GM18498 (cell line): ENCODE measurements at regions not wholly inside any gene's neighbourhood (a gene's known extent, or its start where the extent isn't known, plus 50 kb on each side); places are given as distances from the start of the nearest gene placed in this dataset.

Source experiments
- ATAC-seq: cut with Tn5 transposase; IDR thresholded peaks from one replicate; pipeline ENCODE4 v1.9.1; 2021; ENCODE audit warnings: mild to moderate bottlenecking, moderate library complexity; ENCODE audit not compliant: unreplicated experiment

DNA sequence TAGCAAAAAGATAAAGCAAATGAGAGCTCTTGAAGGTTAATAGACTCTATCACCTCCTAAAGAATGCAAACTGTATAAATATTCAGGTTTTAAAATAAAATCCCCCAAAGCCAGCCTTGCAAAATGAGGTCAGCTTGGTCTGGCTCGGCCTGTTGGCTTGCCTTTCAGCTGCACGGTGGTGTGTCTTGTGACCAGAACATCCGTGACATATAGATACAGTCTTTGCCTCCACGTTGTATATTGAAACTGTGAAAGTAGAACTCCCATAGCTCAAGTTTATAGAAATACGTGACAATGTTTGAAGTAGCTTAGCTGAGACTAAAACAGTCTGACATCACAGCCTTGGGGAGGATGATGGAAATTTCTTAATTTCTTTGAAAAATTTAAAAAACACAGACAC is 236.6 kb upstream of the MYOCD start:
- no peak for ATAC-seq

GRCh38 chr17:12431188-12431587 is 234.5 kb upstream of the MYOCD start:
- ATAC-seq: peak; percentile 88

DNA sequence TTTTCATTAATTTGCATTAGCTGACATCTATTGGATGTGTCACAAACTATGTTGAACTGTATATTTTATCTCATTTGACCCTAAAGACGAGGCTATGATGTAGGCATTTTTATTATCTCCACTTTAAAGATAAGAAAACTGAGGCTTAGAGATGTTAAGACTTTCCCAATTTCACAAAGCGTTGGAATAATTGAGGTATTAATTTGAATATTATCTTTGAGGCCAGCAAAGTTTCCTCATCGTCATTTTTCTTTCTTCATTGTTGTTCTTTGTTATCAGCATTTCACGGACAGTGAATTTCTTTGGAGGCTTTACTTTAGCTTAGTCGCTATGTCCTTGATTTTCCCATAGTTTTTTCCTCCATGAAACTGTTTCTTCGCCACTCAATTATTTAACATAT is 227.5 kb upstream of the MYOCD start:
- no peak for ATAC-seq

- no peak for ATAC-seq
Measured at GRCh38 chr17:12438813-12439586, 226.7 kb upstream of the MYOCD start.

GRCh38 chr17:12445331-12445730 is 220.4 kb upstream of the MYOCD start:
- no peak for ATAC-seq

- ATAC-seq: no peak
Measured at GRCh38 chr17:12457493-12457892, 208.2 kb upstream of the MYOCD start.

DNA sequence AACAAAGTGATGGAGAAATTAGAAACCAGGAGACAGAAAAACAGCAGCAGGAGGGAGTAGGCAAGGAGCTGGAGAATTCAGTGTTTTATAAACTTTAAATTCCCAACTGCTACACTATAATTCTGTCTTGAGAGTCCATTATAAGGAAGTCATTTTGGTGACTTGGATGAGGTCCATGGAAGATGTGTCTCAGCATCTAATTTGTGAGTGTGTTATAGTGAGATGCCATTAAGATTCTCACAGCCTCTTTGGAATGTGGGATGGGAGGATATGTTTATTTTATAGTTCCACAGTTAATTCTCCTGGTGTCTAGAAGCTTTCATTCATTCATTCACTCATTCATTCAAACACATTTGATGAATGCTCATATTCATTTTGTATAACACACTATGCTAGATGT is 206.0 kb upstream of the MYOCD start:
- no peak for ATAC-seq

- ATAC-seq: no peak
Measured at GRCh38 chr17:12463102-12463501, 202.6 kb upstream of the MYOCD start.

- ATAC-seq: no peak
Measured at GRCh38 chr17:12472252-12473173, 193.2 kb upstream of the MYOCD start.

GRCh38 chr17:12478311-12478710 is 187.4 kb upstream of the MYOCD start:
- no peak for ATAC-seq

- no peak for ATAC-seq
Measured at GRCh38 chr17:12485361-12485906, 180.3 kb upstream of the MYOCD start.

- no peak for ATAC-seq
Measured at GRCh38 chr17:12489325-12489724, 176.4 kb upstream of the MYOCD start.

DNA sequence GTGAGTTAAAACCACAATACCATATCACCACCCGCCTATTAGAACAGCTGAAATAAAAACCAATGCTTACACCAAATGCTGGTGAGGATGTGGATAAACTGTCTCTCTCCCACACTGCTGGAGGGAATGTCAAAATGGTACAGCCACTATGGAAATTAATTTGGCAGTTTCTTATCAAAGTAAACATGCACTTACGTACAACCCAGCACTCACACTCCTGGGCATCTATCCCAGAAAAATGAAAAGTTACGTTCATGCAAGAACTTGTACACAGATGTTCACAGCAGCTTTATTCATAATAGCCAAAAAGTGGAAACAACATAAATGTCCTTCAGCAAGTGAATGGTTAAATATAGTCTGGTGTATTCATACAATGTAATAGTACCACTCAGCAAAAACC is 173.2 kb upstream of the MYOCD start:
- ATAC-seq: no peak

GRCh38 chr17:12505866-12506265 is 159.8 kb upstream of the MYOCD start:
- ATAC-seq: no peak

GRCh38 chr17:12507026-12507595 is 158.6 kb upstream of the MYOCD start:
- ATAC-seq: no peak

DNA sequence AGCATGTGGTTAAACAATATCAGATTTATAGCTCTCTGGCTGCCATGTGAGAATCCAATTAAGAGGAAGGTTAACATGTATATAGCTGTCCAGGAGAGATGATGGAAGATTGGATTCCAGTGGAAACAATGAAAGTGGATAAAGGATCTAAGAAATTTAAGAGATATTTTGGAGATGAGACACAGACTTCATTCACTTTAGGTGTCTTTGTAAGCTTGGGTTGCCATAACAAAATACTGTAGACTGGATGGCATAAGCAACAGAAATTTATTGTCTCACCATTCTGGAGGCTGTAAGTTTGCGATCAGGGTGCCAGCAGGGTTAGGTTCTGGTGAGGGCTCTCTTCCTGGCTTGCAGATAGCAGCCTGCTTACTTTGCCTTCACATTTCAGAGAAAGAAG is 155.9 kb upstream of the MYOCD start:
- ATAC-seq: no peak

DNA sequence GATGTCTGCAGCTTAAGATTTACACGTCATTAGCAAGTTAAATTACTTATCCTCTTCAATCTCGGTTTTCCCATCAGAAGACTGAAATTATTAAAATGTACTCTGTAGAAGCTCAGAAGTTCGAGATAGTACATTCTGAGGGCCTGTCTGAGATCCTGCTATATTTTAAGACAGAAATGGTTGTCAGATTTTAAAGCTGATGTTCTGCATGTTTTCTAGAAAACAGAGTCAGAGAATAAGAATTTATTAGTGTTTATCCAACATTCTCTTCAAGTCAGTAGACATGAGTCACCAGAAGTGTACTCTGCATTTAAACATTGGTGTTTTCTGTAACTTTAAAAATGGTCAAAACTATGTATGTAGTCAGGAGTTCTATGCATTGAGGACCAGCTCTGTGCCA is 155.2 kb upstream of the MYOCD start:
- ATAC-seq: no peak

- ATAC-seq: no peak
Measured at GRCh38 chr17:12512694-12513355, 152.9 kb upstream of the MYOCD start.

DNA sequence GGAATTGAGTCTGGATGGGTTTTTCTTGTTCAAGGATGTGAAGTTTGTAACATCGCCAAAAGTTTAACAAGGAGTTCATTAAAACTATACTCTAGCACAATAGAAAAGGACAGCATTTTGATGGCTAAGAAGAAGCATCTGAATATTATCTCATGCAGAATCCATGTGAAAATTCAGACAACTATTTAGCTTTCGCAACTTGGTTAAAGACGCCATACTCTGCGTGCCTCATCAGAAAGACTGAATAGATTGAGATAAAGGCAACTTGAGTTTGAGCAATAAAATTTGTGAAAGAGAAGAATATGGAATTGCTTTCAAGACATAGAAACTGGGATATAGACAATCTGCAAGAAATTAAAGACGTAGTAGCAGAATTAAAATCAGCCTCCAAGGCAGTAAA is 151.1 kb upstream of the MYOCD start:
- ATAC-seq: no peak

DNA sequence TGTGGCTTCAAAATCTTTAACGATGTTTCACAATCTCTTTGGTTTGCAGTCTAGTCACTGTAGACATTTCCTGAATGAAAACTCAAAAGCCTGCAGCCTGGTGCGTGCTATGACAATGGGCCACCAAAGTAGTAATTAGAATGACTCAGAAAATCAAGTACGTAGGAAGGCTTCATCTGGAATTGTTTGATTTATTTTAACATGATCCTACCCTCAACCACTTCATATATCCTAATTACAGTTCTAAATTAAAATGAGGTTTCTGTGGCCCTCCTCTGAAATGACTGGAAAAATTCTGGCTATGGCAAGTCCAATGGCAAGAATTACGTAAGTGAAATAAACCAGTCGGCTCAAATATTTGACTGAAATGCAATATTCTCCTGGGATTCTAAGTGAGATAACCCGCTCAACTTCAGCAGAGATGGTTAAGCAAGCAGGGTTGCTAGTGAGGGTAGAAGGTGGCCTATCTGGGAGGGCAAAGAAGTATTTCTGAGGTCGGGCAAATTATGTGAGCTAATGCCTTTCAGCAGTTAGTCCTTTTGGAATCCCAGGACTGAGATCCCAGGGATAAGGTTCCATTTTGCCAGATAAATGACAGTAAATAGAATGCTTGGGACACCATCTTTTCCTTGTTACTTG is 145.6 kb upstream of the MYOCD start:
- no peak for ATAC-seq
